ENCODE measurements at regions not wholly inside any gene's neighbourhood (a gene's known extent, or its start where the extent isn't known, plus 50 kb on each side); places are given as distances from the start of the nearest gene placed in this dataset.
A peak's percentile ranks its signal among the peaks of the same experiment; 100 is the strongest.

- Mint-ChIP-seq H3K36me3 (no peaks in the 10 kb centered on the region), H3K4me3 (no peak overlapping the region), H3K9me3 (no peaks in the 10 kb centered on the region), H3K27me3 (no peaks in the 10 kb centered on the region), H3K4me1 (ENCODE audit: low read depth in 2 of 2) (peaks cover 17 to 21% of the 10 kb centered on the region in 2 donors), H3K27ac (no peak overlapping the region)
- no peak for DNase-seq (ENCODE audit: low spot score)
- no peak for ATAC-seq
Measured at GRCh38 chr17:77848257-77848656, 110.2 kb upstream of the TNRC6C start.

- H3K27me3 Mint-ChIP-seq, result no peaks in the 10 kb centered on the region
- peaks cover 8 to 14% of the 10 kb centered on the region in 2 donors for H3K4me1 Mint-ChIP-seq (ENCODE audit: low read depth in 2 of 2)
- no peak for DNase-seq (ENCODE audit: low spot score)
- no peaks in the 10 kb centered on the region for H3K9me3 Mint-ChIP-seq
- no peak overlapping the region for H3K27ac Mint-ChIP-seq
- H3K4me3 Mint-ChIP-seq, result no peak overlapping the region
- no peaks in the 10 kb centered on the region for H3K36me3 Mint-ChIP-seq
- ATAC-seq, result no peak
Measured at GRCh38 chr17:77849239-77849638, 109.3 kb upstream of the TNRC6C start.

GRCh38 chr17:77851921-77852320 is 106.6 kb upstream of the TNRC6C start:
- Mint-ChIP-seq H3K4me1 (ENCODE audit: low read depth in 2 of 2) (peaks cover 5 to 7% of the 10 kb centered on the region in 2 donors), H3K27ac (no peak overlapping the region), H3K27me3 (no peaks in the 10 kb centered on the region), H3K9me3 (no peaks in the 10 kb centered on the region), H3K4me3 (no peak overlapping the region), H3K36me3 (no peaks in the 10 kb centered on the region)
- DNase-seq (ENCODE audit: low spot score) (no peak), ATAC-seq (no peak)

GRCh38 chr17:77852731-77853130 is 105.8 kb upstream of the TNRC6C start:
- DNase-seq (ENCODE audit: low spot score) (no peak), ATAC-seq (no peak)
- H3K4me1 Mint-ChIP-seq (ENCODE audit: low read depth in 2 of 2), result peaks cover 6 to 11% of the 10 kb centered on the region in 2 donors
- no peaks in the 10 kb centered on the region for H3K9me3 Mint-ChIP-seq
- no peak overlapping the region for H3K4me3 Mint-ChIP-seq
- H3K27me3 Mint-ChIP-seq, result no peaks in the 10 kb centered on the region
- H3K36me3 Mint-ChIP-seq, result no peaks in the 10 kb centered on the region
- no peak overlapping the region for H3K27ac Mint-ChIP-seq

GRCh38 chr17:77853191-77853977 is 105.1 kb upstream of the TNRC6C start:
- H3K9me3 Mint-ChIP-seq, result peaks cover 5% of the 10 kb centered on the region
- H3K4me1 Mint-ChIP-seq (ENCODE audit: low read depth in 2 of 2), result peaks cover 11 to 13% of the 10 kb centered on the region in 2 donors
- no peak overlapping the region for H3K4me3 Mint-ChIP-seq
- peaks cover 0 to 3% of the 10 kb centered on the region in 2 donors for H3K27me3 Mint-ChIP-seq
- no peak for ATAC-seq
- no peak overlapping the region for H3K27ac Mint-ChIP-seq
- no peak for DNase-seq (ENCODE audit: low spot score)
- H3K36me3 Mint-ChIP-seq, result no peaks in the 10 kb centered on the region

- H3K36me3 Mint-ChIP-seq, result no peaks in the 10 kb centered on the region
- no peak overlapping the region for H3K27ac Mint-ChIP-seq
- peaks cover 11 to 16% of the 10 kb centered on the region in 2 donors for H3K4me1 Mint-ChIP-seq (ENCODE audit: low read depth in 2 of 2)
- peaks cover 0 to 5% of the 10 kb centered on the region in 2 donors for H3K27me3 Mint-ChIP-seq
- DNase-seq (ENCODE audit: low spot score), result no peak
- H3K9me3 Mint-ChIP-seq, result peaks cover 5% of the 10 kb centered on the region
- peak in 1 of 2 donors; percentile 40 for ATAC-seq
- no peak overlapping the region for H3K4me3 Mint-ChIP-seq
Measured at GRCh38 chr17:77854083-77854758, 104.3 kb upstream of the TNRC6C start.

GRCh38 chr17:77854759-77855745 is 103.5 kb upstream of the TNRC6C start:
- Mint-ChIP-seq H3K36me3 (no peaks in the 10 kb centered on the region), H3K27me3 (peaks cover 0 to 5% of the 10 kb centered on the region in 2 donors), H3K4me1 (ENCODE audit: low read depth in 2 of 2) (peaks cover 11 to 16% of the 10 kb centered on the region in 2 donors), H3K9me3 (peaks cover 5% of the 10 kb centered on the region), H3K27ac (no peak overlapping the region), H3K4me3 (no peak overlapping the region)
- ATAC-seq (peak in 1 of 2 donors; percentile 20), DNase-seq (ENCODE audit: low spot score) (no peak)

GRCh38 chr17:77856551-77857305 is 101.8 kb upstream of the TNRC6C start:
- no peak overlapping the region for H3K4me3 Mint-ChIP-seq
- H3K27me3 Mint-ChIP-seq, result peaks cover 0 to 5% of the 10 kb centered on the region in 2 donors
- DNase-seq (ENCODE audit: low spot score), result no peak
- ATAC-seq, result no peak
- H3K27ac Mint-ChIP-seq, result no peak overlapping the region
- H3K9me3 Mint-ChIP-seq, result peaks cover 9% of the 10 kb centered on the region
- peaks cover 17 to 25% of the 10 kb centered on the region in 2 donors for H3K4me1 Mint-ChIP-seq (ENCODE audit: low read depth in 2 of 2)
- H3K36me3 Mint-ChIP-seq, result no peaks in the 10 kb centered on the region

GRCh38 chr17:77857306-77857555 is 101.3 kb upstream of the TNRC6C start:
- no peak overlapping the region for H3K4me3 Mint-ChIP-seq
- ATAC-seq, result no peak
- peaks cover 9% of the 10 kb centered on the region for H3K9me3 Mint-ChIP-seq
- H3K27ac Mint-ChIP-seq, result no peak overlapping the region
- H3K36me3 Mint-ChIP-seq, result no peaks in the 10 kb centered on the region
- no peak for DNase-seq (ENCODE audit: low spot score)
- peaks cover 19 to 25% of the 10 kb centered on the region in 2 donors for H3K4me1 Mint-ChIP-seq (ENCODE audit: low read depth in 2 of 2)
- peaks cover 0 to 5% of the 10 kb centered on the region in 2 donors for H3K27me3 Mint-ChIP-seq

GRCh38 chr17:77857613-77858012 is 100.9 kb upstream of the TNRC6C start:
- H3K27me3 Mint-ChIP-seq, result peaks cover 0 to 5% of the 10 kb centered on the region in 2 donors
- peaks cover 23 to 29% of the 10 kb centered on the region in 2 donors for H3K4me1 Mint-ChIP-seq (ENCODE audit: low read depth in 2 of 2)
- H3K4me3 Mint-ChIP-seq, result no peak overlapping the region
- H3K27ac Mint-ChIP-seq, result no peak overlapping the region
- ATAC-seq, result no peak
- no peaks in the 10 kb centered on the region for H3K36me3 Mint-ChIP-seq
- H3K9me3 Mint-ChIP-seq, result peaks cover 9% of the 10 kb centered on the region
- no peak for DNase-seq (ENCODE audit: low spot score)

- Mint-ChIP-seq H3K4me1 (ENCODE audit: low read depth in 2 of 2) (peaks cover 25 to 38% of the 10 kb centered on the region in 2 donors), H3K9me3 (peaks cover 9% of the 10 kb centered on the region), H3K36me3 (no peaks in the 10 kb centered on the region), H3K27me3 (peaks cover 0 to 5% of the 10 kb centered on the region in 2 donors), H3K27ac (no peak overlapping the region), H3K4me3 (no peak overlapping the region)
- ATAC-seq, result no peak
- DNase-seq (ENCODE audit: low spot score), result no peak
Measured at GRCh38 chr17:77858291-77859034, 100.0 kb upstream of the TNRC6C start.

- H3K4me3 Mint-ChIP-seq, result no peak overlapping the region
- peaks cover 33 to 45% of the 10 kb centered on the region in 2 donors for H3K4me1 Mint-ChIP-seq (ENCODE audit: low read depth in 2 of 2)
- H3K9me3 Mint-ChIP-seq, result peaks cover 9% of the 10 kb centered on the region
- H3K36me3 Mint-ChIP-seq, result no peaks in the 10 kb centered on the region
- peaks cover 0 to 5% of the 10 kb centered on the region in 2 donors for H3K27me3 Mint-ChIP-seq
- no peak for ATAC-seq
- no peak for DNase-seq (ENCODE audit: low spot score)
- no peak overlapping the region for H3K27ac Mint-ChIP-seq
Measured at GRCh38 chr17:77859035-77859810, 99.3 kb upstream of the TNRC6C start.
